K562 (cell line): ENCODE measurements at regions not wholly inside any gene's neighbourhood (a gene's known extent, or its start where the extent isn't known, plus 50 kb on each side); places are given as distances from the start of the nearest gene placed in this dataset.

Source experiments
- ATAC-seq: fragments of 200-7000 bp; cut with Tn5 transposase; 3 replicates; pipeline ENCODE4 v1.9.1; 2020; ENCODE audit warnings: moderate library complexity
- BruUV-seq: library from RNA; stranded (reverse); fragments of 400-500 nt; replicated peaks from 2 replicates; lab custom pipeline; 2021; lab: Mats Ljungman, UMichigan
- CTCF ChIA-PET: fragments of 300-600 bp; formaldehyde crosslinking; extraction: SDS; loops from one replicate; lab custom pipeline; 2021; ENCODE audit warnings: low intra/inter-chr PET ratio; lab: Yijun Ruan, JAX
- POLR2A ChIA-PET: fragments of 300-600, 350-650 bp; sonication (Branson Sonifier 250); formaldehyde crosslinking; extraction: SDS; loops from one replicate; lab custom pipeline; 2021; ENCODE audit warnings: antibody characterized with exemption, inconsistent platforms; lab: Yijun Ruan, JAX
- DNase-seq, 4 experiments: peaks; one replicate each; pipeline versions ENCODE4 v3.0.0 to v3.0.0-alpha.2; 2011 to 2018; ENCODE audit warnings: low spot score in 3 of 4, mixed read lengths in 3 of 4; ENCODE audit errors: extremely low read depth in 1 of 4
- FAIRE-seq: peaks from 2 replicates; lab custom pipeline; 2011; peaks lifted over from hg19 to GRCh38; lab: Jason Lieb, UNC
- H2AFZ ChIP-seq: 2 replicates; pipeline ENCODE4 v1.6.0; 2011; ENCODE audit warnings: low read depth, low read length, control low read depth, inconsistent platforms
- H3K27ac ChIP-seq: fragments of 200-600 bp; 3 replicates; pipeline ENCODE4 v1.8.0; 2011; ENCODE audit warnings: low read depth, mild to moderate bottlenecking, control low read depth, inconsistent platforms, low read length, moderate library complexity, mixed read lengths; ENCODE audit errors: extremely low read depth
- H3K27me3 ChIP-seq, 2 experiments: fragments of 300-600 bp in 1 of 2; 2 replicates in 1 of 2; 3 replicates in 1 of 2; pipeline versions ENCODE4 v1.6.0 to v1.8.0; 2011; ENCODE audit warnings: inconsistent platforms in 2 of 2, low read length in 2 of 2, mild to moderate bottlenecking in 1 of 2, mixed read lengths in 1 of 2, moderate library complexity in 1 of 2; ENCODE audit not compliant: control insufficient read depth in 2 of 2, insufficient read depth in 2 of 2
- H3K36me3 ChIP-seq: fragments of 300-600 bp; 3 replicates; pipeline ENCODE4 v1.8.0; 2011; ENCODE audit warnings: mild to moderate bottlenecking, low read length, inconsistent platforms; ENCODE audit not compliant: control insufficient read depth, insufficient read depth
- H3K4me1 ChIP-seq, 2 experiments: fragments of 200-600 bp in 1 of 2; replicated peaks in 1 of 2; 2 replicates in 1 of 2; 3 replicates in 1 of 2; pipeline versions ENCODE4 v1.5.1 to v1.8.0; 2011; ENCODE audit warnings: inconsistent platforms in 2 of 2, low read length in 2 of 2, mild to moderate bottlenecking in 1 of 2, mixed read lengths in 1 of 2, moderate library complexity in 1 of 2; ENCODE audit not compliant: control insufficient read depth in 2 of 2, insufficient read depth in 2 of 2
- H3K4me2 ChIP-seq: 2 replicates; pipeline ENCODE4 v1.6.1; 2011; ENCODE audit warnings: low read length, control low read depth, inconsistent platforms, mixed read lengths; ENCODE audit not compliant: insufficient read depth
- H3K4me3 ChIP-seq: fragments of 200-600 bp; sonication (generic), shearing (Covaris generic); 2 replicates; pipeline ENCODE4 v1.5.1; 2016; ENCODE audit warnings: control low read depth, inconsistent platforms
- H3K79me2 ChIP-seq: fragments of 200-600 bp; 3 replicates; pipeline ENCODE4 v1.8.0; 2011; ENCODE audit warnings: low read length, inconsistent platforms; ENCODE audit not compliant: control insufficient read depth, insufficient read depth
- H3K9ac ChIP-seq, 2 experiments: 2 replicates each; pipeline versions ENCODE4 v1.6.0 to v1.6.1; 2011; ENCODE audit warnings: low read depth in 2 of 2, low read length in 2 of 2, control low read depth in 1 of 2, inconsistent platforms in 1 of 2, mild to moderate bottlenecking in 1 of 2, mixed read lengths in 1 of 2; ENCODE audit not compliant: insufficient read depth in 1 of 2
- H3K9me1 ChIP-seq: one replicate; pipeline ENCODE4 v1.6.0; 2011; ENCODE audit warnings: inconsistent platforms, mild to moderate bottlenecking, low read length, moderate library complexity; ENCODE audit not compliant: control insufficient read depth, insufficient read depth
- H3K9me3 ChIP-seq: replicated peaks from 2 replicates; pipeline ENCODE4 v1.5.1; 2011; ENCODE audit warnings: low read depth, low read length, inconsistent platforms; ENCODE audit not compliant: control insufficient read depth, insufficient read depth
- H4K20me1 ChIP-seq: replicated peaks from 2 replicates; pipeline ENCODE4 v1.6.1; 2011; ENCODE audit warnings: low read length, inconsistent platforms, mixed read lengths; ENCODE audit not compliant: control insufficient read depth, insufficient read depth
- CBX5 ChIP-seq: IDR thresholded peaks from 2 replicates; pipeline ENCODE4 v1.6.1; 2014; ENCODE audit warnings: low read depth, borderline replicate concordance
- FIP1L1 ChIP-seq: fragments of 200-400 bp; formaldehyde crosslinking; IDR thresholded peaks from 2 replicates; pipeline ENCODE4 v1.6.1; 2018; ENCODE audit warnings: mild to moderate bottlenecking, low read depth, low read length; ENCODE audit not compliant: poor library complexity, severe bottlenecking
- FOXK2 ChIP-seq, 2 experiments: fragments of 450-650 bp; IDR thresholded peaks in 1 of 2; conservative IDR thresholded peaks in 1 of 2; 2 replicates each; pipeline ENCODE4 v1.6.1; 2016; ENCODE audit warnings: low read depth in 2 of 2, mild to moderate bottlenecking in 1 of 2
- FOXM1 ChIP-seq, 2 experiments: fragments of 450-650 bp in 1 of 2; sonication (generic) in 1 of 2; formaldehyde crosslinking in 1 of 2; IDR thresholded peaks; 2 replicates each; pipeline versions ENCODE4 v1.6.1 to v1.9.0; 2017 to 2022; ENCODE audit warnings: low read depth in 2 of 2, mild to moderate bottlenecking in 2 of 2, missing genetic modification reagents in 1 of 2, moderate library complexity in 1 of 2
- HIVEP1 ChIP-seq: fragments of 250-450 bp; sonication (Bioruptor Pico); IDR thresholded peaks from 2 replicates; pipeline ENCODE4 v1.4.0; 2020; ENCODE audit warnings: mild to moderate bottlenecking
- HMGN3 ChIP-seq: IDR thresholded peaks from 2 replicates; pipeline ENCODE4 v1.6.1; 2011; ENCODE audit warnings: borderline replicate concordance, low read depth, mild to moderate bottlenecking, mixed read lengths, low read length; ENCODE audit not compliant: insufficient read length; ENCODE audit errors: extremely low read depth
- KDM1A ChIP-seq, 2 experiments: fragments of 450-650 bp; IDR thresholded peaks; 2 replicates each; pipeline ENCODE4 v1.6.1; 2016; ENCODE audit warnings: mild to moderate bottlenecking in 2 of 2
- MEF2A ChIP-seq: IDR thresholded peaks from 2 replicates; pipeline ENCODE4 v1.6.1; 2011; ENCODE audit warnings: low read depth, mild to moderate bottlenecking, low read length, moderate library complexity; ENCODE audit not compliant: control insufficient read depth
- NR1H2 ChIP-seq: sonication (generic); formaldehyde crosslinking; IDR thresholded peaks from 2 replicates; pipeline ENCODE4 v1.4.0; 2020; ENCODE audit warnings: mild to moderate bottlenecking, missing genetic modification reagents
- POLR2B ChIP-seq: fragments of 450-650 bp; IDR thresholded peaks from 2 replicates; pipeline ENCODE4 v1.6.1; 2018; ENCODE audit warnings: low read depth; ENCODE audit not compliant: partially characterized antibody
- POLR2G ChIP-seq: fragments of 200-400 bp; formaldehyde crosslinking; IDR thresholded peaks from 2 replicates; pipeline ENCODE4 v1.6.1; 2017; ENCODE audit warnings: low read depth, mild to moderate bottlenecking, antibody characterized with exemption, low read length, moderate library complexity
- ZNF133 ChIP-seq: fragments of 250-450 bp; sonication (Bioruptor Pico); IDR thresholded peaks from 2 replicates; pipeline ENCODE4 v1.4.0; 2020; ENCODE audit warnings: mild to moderate bottlenecking
- ZNF785 ChIP-seq: fragments of 250-450 bp; sonication (Bioruptor Pico); IDR thresholded peaks from 2 replicates; pipeline ENCODE4 v1.4.0; 2020; ENCODE audit warnings: mild to moderate bottlenecking
- WGBS: fragments of 100-300 bp; shearing (Covaris generic); methylation state at CpG from one replicate; pipeline ENCODE4 v1.1.6; 2016; ENCODE audit warnings: low coverage, mixed read lengths; ENCODE audit not compliant: insufficient coverage; ENCODE audit errors: missing lambda C conversion rate; 5-methylcytosine and 5-hydroxymethylcytosine counted together
- in situ Hi-C: fragments of 300-500 bp; cut with MboI; formaldehyde crosslinking; loops from 4 replicates; pipeline ENCODE4 v1.15.0; 2018; ENCODE audit warnings: inconsistent platforms, mixed read lengths
- intact Hi-C: fragments of 100-400 bp; cut with micrococcal nuclease; formaldehyde crosslinking; loops from 2 replicates; pipeline ENCODE4 v1.14.2; 2022

GRCh38 chr7:25333296-25333928, 105.1 kb upstream of the NPVF start:
- BruUV-seq: no TSS peak
- Histone ChIP-seq H3K9me3 (no peaks in the 10 kb centered on the region), H3K27me3 (peaks cover 2 to 7% of the 10 kb centered on the region in 2 experiments; a peak in 4 of 5 replicates), H3K36me3 (no peaks in the 10 kb centered on the region), H3K79me2 (no peaks in the 10 kb centered on the region), H3K4me3 (no peak overlapping the region), H3K9ac (no peak overlapping the region), H3K27ac (no peak overlapping the region), H4K20me1 (no peaks in the 10 kb centered on the region), H3K4me2 (no peak overlapping the region), H2AFZ (no peak overlapping the region), H3K9me1 (no peaks in the 10 kb centered on the region), H3K4me1 (no peaks in the 10 kb centered on the region)
- no peak for FAIRE-seq
- ChIA-PET CTCF (no interaction called here), POLR2A (no interaction called here)
- DNase-seq: no peak
- WGBS: 0% methylated on average over 6 of the region's 6 CpGs
- ATAC-seq: no peak
- intact Hi-C loops: no loop called here
- in situ Hi-C loops: no loop called here
- TF ChIP-seq FOXM1 (IDR thresholded peaks at IDR 0.05; ENCODE audit: low read depth) (no peak), FOXM1 (CRISPR knock-in tag; IDR thresholded peaks at IDR 0.05; ENCODE audit: low read depth) (no peak), HIVEP1 (CRISPR knock-in tag) (no peak), NR1H2 (CRISPR knock-in tag) (no peak), FOXK2 (conservative IDR thresholded peaks at IDR 0.05 in 1 of 2, IDR thresholded peaks at IDR 0.05 in 1 of 2; ENCODE audit: low read depth in 2 of 2) (no peak), POLR2G (no peak), MEF2A (no peak), HMGN3 (no peak), ZNF133 (no peak), ZNF785 (no peak), CBX5 (no peak), KDM1A (IDR thresholded peaks at IDR 0.05) (no peak), POLR2B (no peak), FIP1L1 (no peak)
